ENCODE measurements at regions not wholly inside any gene's neighbourhood (a gene's known extent, or its start where the extent isn't known, plus 50 kb on each side); places are given as distances from the start of the nearest gene placed in this dataset.

GRCh38 chr2:216316743-216317142 is 55.5 kb downstream of the MARCHF4 start:
- TF ChIP-seq CTCF (IDR thresholded peaks at IDR 0.05; ENCODE audit: low read length) (no peak), EZH2 (IDR thresholded peaks at IDR 0.05; ENCODE audit: borderline replicate concordance, low read length) (no peak)
